Calu3 (cell line): ENCODE measurements at regions not wholly inside any gene's neighbourhood (a gene's known extent, or its start where the extent isn't known, plus 50 kb on each side); places are given as distances from the start of the nearest gene placed in this dataset.

ENCODE experiments used
- BruUV-seq: library from RNA; stranded (reverse); fragments of 400-500 nt; replicated peaks from 2 replicates; lab custom pipeline; 2021; lab: Mats Ljungman, UMichigan
- CTCF ChIA-PET: fragments of 300-600 bp; sonication (Branson Sonifier 250); formaldehyde crosslinking; loops from one replicate; lab custom pipeline; 2022; ENCODE audit warnings: antibody characterized with exemption; lab: Charles Lee
- DNase-seq: peaks from one replicate; pipeline ENCODE4 v3.0.0; 2022
- H3K27ac Mint-ChIP-seq: one replicate; pipeline ENCODE4 v1.8.0; 2022; ENCODE audit warnings: mixed read lengths; ENCODE audit not compliant: unreplicated experiment
- H3K27me3 Mint-ChIP-seq: one replicate; pipeline ENCODE4 v1.8.0; 2022; ENCODE audit warnings: mixed read lengths; ENCODE audit not compliant: unreplicated experiment
- H3K36me3 Mint-ChIP-seq: one replicate; pipeline ENCODE4 v1.8.0; 2022; ENCODE audit warnings: mild to moderate bottlenecking, moderate library complexity, mixed read lengths; ENCODE audit not compliant: insufficient read depth, unreplicated experiment
- H3K4me1 Mint-ChIP-seq: one replicate; pipeline ENCODE4 v1.8.0; 2022; ENCODE audit warnings: mild to moderate bottlenecking, low read depth, mixed read lengths; ENCODE audit not compliant: unreplicated experiment
- H3K4me3 Mint-ChIP-seq: one replicate; pipeline ENCODE4 v1.8.0; 2022; ENCODE audit warnings: mild to moderate bottlenecking, low read depth, moderate library complexity, mixed read lengths; ENCODE audit not compliant: unreplicated experiment
- H3K9me3 Mint-ChIP-seq: one replicate; pipeline ENCODE4 v1.8.0; 2022; ENCODE audit warnings: low read depth, mixed read lengths; ENCODE audit not compliant: unreplicated experiment
- intact Hi-C: fragments of 100-400 bp; cut with micrococcal nuclease; formaldehyde crosslinking; loops from one replicate; pipeline ENCODE4 v1.10.0; 2022; ENCODE audit not compliant: unreplicated experiment
- TF ChIP-seq, protein P1 (sequence below): fragments of 200-600 bp; IDR thresholded peaks from one replicate; pipeline ENCODE4 v1.8.0; 2022; ENCODE audit warnings: antibody characterized with exemption; ENCODE audit not compliant: unreplicated experiment

DNA sequence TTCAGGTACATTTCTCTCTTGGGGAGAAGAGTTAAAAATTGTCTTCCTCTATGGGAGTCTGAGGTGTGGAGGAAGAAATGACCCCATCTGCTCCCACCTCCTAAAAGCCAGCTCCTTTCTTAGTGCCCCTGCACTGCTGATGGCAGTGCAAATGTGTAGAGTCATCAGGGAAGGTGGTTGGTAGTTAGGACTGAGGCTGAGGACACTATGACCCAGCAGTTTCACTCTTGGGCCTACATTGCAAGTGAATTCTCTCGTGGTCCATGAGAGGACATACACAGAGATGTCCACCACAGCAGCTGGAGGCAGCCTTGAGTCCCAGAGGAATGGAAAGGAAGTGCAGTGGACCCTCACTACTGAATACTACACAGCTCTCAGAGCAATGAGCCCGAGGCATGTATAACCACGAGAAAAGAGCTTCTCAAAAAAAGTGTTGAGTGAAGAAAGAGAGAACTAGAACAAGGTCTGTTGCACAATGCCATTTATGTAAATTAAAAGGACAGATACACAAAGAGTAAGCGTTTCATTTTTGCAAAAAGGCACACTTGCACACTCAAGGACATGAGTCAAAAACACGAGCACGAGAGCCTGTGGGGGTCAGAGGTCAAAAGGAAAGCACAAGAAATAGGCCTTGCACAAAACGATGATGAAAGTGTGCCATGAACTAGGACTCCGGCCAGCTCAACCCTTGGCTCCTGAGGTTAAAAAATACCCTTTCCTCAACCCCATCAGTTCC lies 164.4 kb upstream of the ADRA1D start:
- TF ChIP-seq, protein P1, sequence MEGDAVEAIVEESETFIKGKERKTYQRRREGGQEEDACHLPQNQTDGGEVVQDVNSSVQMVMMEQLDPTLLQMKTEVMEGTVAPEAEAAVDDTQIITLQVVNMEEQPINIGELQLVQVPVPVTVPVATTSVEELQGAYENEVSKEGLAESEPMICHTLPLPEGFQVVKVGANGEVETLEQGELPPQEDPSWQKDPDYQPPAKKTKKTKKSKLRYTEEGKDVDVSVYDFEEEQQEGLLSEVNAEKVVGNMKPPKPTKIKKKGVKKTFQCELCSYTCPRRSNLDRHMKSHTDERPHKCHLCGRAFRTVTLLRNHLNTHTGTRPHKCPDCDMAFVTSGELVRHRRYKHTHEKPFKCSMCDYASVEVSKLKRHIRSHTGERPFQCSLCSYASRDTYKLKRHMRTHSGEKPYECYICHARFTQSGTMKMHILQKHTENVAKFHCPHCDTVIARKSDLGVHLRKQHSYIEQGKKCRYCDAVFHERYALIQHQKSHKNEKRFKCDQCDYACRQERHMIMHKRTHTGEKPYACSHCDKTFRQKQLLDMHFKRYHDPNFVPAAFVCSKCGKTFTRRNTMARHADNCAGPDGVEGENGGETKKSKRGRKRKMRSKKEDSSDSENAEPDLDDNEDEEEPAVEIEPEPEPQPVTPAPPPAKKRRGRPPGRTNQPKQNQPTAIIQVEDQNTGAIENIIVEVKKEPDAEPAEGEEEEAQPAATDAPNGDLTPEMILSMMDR, result no peak
- H3K27ac Mint-ChIP-seq, result no peak overlapping the region
- no peaks in the 10 kb centered on the region for H3K9me3 Mint-ChIP-seq
- DNase-seq, result no peak
- intact Hi-C loops, result no loop called here
- H3K27me3 Mint-ChIP-seq, result peaks cover 70% of the 10 kb centered on the region
- no peaks in the 10 kb centered on the region for H3K4me1 Mint-ChIP-seq
- H3K36me3 Mint-ChIP-seq, result no peaks in the 10 kb centered on the region
- no peak overlapping the region for H3K4me3 Mint-ChIP-seq
- CTCF ChIA-PET, result interaction anchor here (0.5 kb wide), 1 partner anchor 15 kb away, joined by 5 read pairs; no protein-coding TSS in a partner anchor
- BruUV-seq, result no TSS peak

DNA sequence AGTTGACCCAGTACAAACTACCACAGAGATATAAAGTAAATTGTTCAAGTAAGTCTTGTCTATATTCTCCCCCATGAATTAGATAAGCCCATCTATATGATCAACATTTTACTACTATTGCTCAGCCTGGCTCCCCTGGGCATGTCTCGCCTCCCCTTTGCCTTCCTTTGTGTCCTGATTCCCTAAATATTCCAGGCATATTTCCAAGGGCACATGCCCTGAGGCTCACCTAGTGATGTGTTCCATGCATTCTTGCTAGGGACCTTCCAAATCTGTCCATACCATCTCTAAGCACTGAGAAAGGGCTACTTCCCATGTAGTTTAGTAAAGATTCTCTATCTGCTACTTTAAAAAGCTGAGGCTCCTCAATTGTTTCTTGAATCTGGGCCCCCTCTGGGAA lies 163.1 kb upstream of the ADRA1D start:
- H3K36me3 Mint-ChIP-seq, result no peaks in the 10 kb centered on the region
- H3K4me3 Mint-ChIP-seq, result no peak overlapping the region
- H3K27ac Mint-ChIP-seq, result no peak overlapping the region
- no peaks in the 10 kb centered on the region for H3K4me1 Mint-ChIP-seq
- no peak for DNase-seq
- CTCF ChIA-PET, result no interaction called here
- H3K27me3 Mint-ChIP-seq, result peaks cover 70% of the 10 kb centered on the region
- intact Hi-C loops, result no loop called here
- no TSS peak for BruUV-seq
- TF ChIP-seq, protein P1, result no peak
- H3K9me3 Mint-ChIP-seq, result no peaks in the 10 kb centered on the region

DNA sequence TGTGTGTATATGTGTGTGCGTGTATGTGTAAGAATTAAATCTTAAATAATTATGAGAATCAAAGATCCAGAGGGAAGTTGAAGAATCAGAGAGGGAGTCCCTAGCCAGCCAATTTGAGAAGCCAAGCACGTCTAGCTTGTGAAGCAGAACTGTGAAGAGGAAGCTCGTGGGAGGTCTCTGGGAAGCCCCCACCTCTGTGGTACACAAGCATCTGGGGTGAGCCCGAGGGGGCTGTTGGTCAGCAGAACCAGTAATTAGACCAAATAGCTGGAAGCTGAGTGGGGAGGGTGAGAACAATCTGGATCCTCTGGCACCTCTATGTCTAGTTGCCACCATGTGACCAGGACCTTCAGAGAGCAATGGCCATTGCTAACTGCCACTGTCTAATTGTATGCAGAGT lies 162.7 kb upstream of the ADRA1D start:
- Mint-ChIP-seq H3K27ac (no peak overlapping the region), H3K4me3 (no peak overlapping the region), H3K27me3 (peaks cover 70% of the 10 kb centered on the region), H3K36me3 (no peaks in the 10 kb centered on the region), H3K9me3 (no peaks in the 10 kb centered on the region), H3K4me1 (no peaks in the 10 kb centered on the region)
- DNase-seq, result no peak
- CTCF ChIA-PET, result no interaction called here
- intact Hi-C loops, result no loop called here
- BruUV-seq, result no TSS peak
- TF ChIP-seq, protein P1, result no peak

DNA sequence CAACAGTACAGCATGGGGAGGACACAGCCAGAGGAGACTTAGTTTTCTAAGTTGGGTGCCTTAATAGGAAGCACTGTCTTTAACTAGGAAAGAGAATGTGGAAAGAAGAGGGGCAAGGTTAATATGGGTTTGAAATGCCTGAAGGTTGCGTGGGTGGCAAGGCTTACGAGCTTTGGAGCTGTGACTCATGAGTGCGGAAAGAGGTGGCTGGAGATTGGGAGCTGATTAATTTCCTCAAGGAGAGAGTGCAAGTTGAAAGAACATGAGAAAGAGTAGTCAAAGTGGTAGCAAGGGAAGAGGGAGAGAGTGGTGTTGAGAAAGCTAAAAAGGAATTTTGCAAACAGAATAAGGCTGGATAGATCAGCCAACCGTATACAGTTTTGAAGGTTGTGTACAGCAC lies 157.5 kb upstream of the ADRA1D start:
- intact Hi-C loops, result no loop called here
- no TSS peak for BruUV-seq
- TF ChIP-seq, protein P1, result no peak
- Mint-ChIP-seq H3K27me3 (peaks cover 26% of the 10 kb centered on the region), H3K4me3 (no peak overlapping the region), H3K4me1 (no peaks in the 10 kb centered on the region), H3K36me3 (no peaks in the 10 kb centered on the region), H3K9me3 (no peaks in the 10 kb centered on the region), H3K27ac (no peak overlapping the region)
- DNase-seq, result no peak
- CTCF ChIA-PET, result no interaction called here
